Motor neuron (in vitro differentiated cells): ENCODE measurements at regions not wholly inside any gene's neighbourhood (a gene's known extent, or its start where the extent isn't known, plus 50 kb on each side); places are given as distances from the start of the nearest gene placed in this dataset.
A peak's percentile ranks its signal among the peaks of the same experiment; 100 is the strongest.

ENCODE experiments used
- ATAC-seq, 8 experiments: fragments of 200-7000 bp; cut with Tn5 transposase; replicated peaks in 6 of 8; 2 replicates each; pipeline ENCODE4 v1.8.0; 2021; ENCODE audit warnings: mild to moderate bottlenecking in 8 of 8, moderate library complexity in 8 of 8
- H3K27ac ChIP-seq, 2 donors: fragments of 250-450 bp; sonication (Bioruptor Pico); 2 replicates each; pipeline ENCODE4 v1.9.0; 2021; ENCODE audit warnings: antibody characterized with exemption in 2 of 2, mild to moderate bottlenecking in 2 of 2, moderate library complexity in 1 of 2
- H3K4me1 ChIP-seq, 2 donors: fragments of 250-450 bp; sonication (Bioruptor Pico); replicated peaks in 1 of 2; 2 replicates each; pipeline ENCODE4 v1.6.1; 2021; ENCODE audit warnings: antibody characterized with exemption in 2 of 2, mild to moderate bottlenecking in 2 of 2, moderate library complexity in 1 of 2
- H3K4me3 ChIP-seq, 5 donors: fragments of 250-450 bp; sonication (Bioruptor Pico); 2 replicates each; pipeline ENCODE4 v1.9.0; 2021; ENCODE audit warnings: antibody characterized with exemption in 5 of 5, mild to moderate bottlenecking in 5 of 5, moderate library complexity in 4 of 5
- WGBS, 10 experiments: fragments of 450-650 bp; shearing (Covaris generic); methylation state at CpG; one replicate each; pipeline ENCODE4 v1.0.0; 2022; 5-methylcytosine and 5-hydroxymethylcytosine counted together
- in situ Hi-C, 9 experiments: fragments of 400-800 bp; cut with MboI; loops; one replicate each; pipeline ENCODE4 v1.15.0; 2021; ENCODE audit warnings: low sequenced_read_pairs in 9 of 9, low pct_unique_long_range_greater_than_20kb in 2 of 9; ENCODE audit not compliant: unreplicated experiment in 9 of 9

GRCh38 chr4:37126051-37126450 is 118.5 kb upstream of the NWD2 start:
- no peak for ATAC-seq
- no peak overlapping the region for H3K4me3 ChIP-seq
- no peaks in the 10 kb centered on the region for H3K4me1 ChIP-seq
- no peak overlapping the region for H3K27ac ChIP-seq
- in situ Hi-C loops: no loop called here

DNA sequence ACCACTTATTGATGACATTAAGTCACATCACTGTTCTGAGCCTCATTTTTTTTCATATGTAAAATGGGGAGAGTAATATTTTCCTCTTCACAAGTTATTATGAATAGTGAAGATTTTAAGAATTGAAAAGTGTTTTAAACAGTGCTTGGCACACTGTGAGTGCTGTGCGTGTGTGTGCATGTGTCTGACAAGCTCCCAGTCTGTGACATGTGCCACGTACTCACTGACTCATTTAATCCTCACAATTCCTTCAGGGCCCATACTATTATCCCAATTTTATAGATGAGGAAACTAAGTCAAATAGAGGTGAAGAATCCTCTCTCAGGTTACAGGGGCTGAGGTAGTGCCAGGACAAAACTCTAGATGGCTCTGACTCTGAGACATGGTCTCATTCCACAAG is 114.1 kb upstream of the NWD2 start:
- no peak for ATAC-seq
- H3K4me3 ChIP-seq: no peak overlapping the region
- H3K4me1 ChIP-seq: peaks cover 0 to 3% of the 10 kb centered on the region in 2 donors
- H3K27ac ChIP-seq: no peak overlapping the region
- 20 to 100% (median 69%) methylated on average over 1 to 2 of the region's 2 CpGs; no CpG with 5 or more reads in 3 of the 10 experiments for WGBS, 10 experiments
- in situ Hi-C loops: no loop called here

DNA sequence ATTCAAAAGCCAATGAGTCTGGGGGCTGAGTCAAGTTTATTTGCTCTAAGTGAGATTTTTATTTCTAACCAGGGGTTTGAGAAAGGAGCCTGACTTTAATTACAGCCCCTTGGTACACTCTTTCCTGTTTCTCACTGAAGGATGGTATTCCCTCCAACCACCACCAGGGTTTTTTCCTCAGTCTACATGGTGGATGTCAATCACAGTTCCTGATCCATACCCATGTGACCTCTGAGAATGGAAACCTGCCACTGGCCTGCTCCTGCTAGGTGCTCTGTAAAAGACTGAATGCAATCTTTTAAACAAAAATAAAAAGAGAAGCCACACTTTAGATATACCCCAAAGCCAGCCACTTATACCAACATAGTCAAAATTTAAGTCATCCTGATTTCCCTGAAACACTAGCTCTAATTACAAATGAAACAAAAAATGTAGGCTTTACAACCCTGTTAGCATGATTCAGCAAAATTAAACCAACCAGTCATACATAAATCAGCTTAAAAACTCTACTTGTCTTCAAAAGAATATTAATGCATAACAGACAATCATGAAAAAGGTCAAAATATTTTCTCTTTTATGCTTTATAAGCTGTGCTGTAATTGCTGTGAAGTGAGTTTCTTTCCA is 112.1 kb upstream of the NWD2 start:
- Histone ChIP-seq H3K27ac (no peak overlapping the region), H3K4me1 (peaks cover 0 to 4% of the 10 kb centered on the region in 2 donors), H3K4me3 (no peak overlapping the region)
- in situ Hi-C loops: no loop called here
- no peak for ATAC-seq

- H3K4me1 ChIP-seq: peaks cover 0 to 9% of the 10 kb centered on the region in 2 donors
- H3K4me3 ChIP-seq: no peak overlapping the region
- in situ Hi-C loops: no loop called here
- ATAC-seq: peak in 6 of 8 experiments; percentile 33 to 77 (median 50)
- WGBS, 10 experiments: 0 to 100% (median 57%) methylated on average over 1 of the region's 1 CpG; no CpG with 5 or more reads in 2 of the 10 experiments
- no peak overlapping the region for H3K27ac ChIP-seq
These were observed 111.6 kb upstream of the NWD2 start for GRCh38 chr4:37132975-37133360.

GRCh38 chr4:37138019-37138653 is 106.4 kb upstream of the NWD2 start:
- no peak overlapping the region for H3K4me3 ChIP-seq
- peak in 1 of 8 experiments; percentile 3 for ATAC-seq
- peaks cover 0 to 34% of the 10 kb centered on the region in 2 donors for H3K4me1 ChIP-seq
- H3K27ac ChIP-seq: peak overlapping the region in 1 of 2 donors; percentile 9
- WGBS, 10 experiments: 0 to 68% (median 50%) methylated on average over 1 to 2 of the region's 2 CpGs; no CpG with 5 or more reads in 3 of the 10 experiments
- in situ Hi-C loops: no loop called here

DNA sequence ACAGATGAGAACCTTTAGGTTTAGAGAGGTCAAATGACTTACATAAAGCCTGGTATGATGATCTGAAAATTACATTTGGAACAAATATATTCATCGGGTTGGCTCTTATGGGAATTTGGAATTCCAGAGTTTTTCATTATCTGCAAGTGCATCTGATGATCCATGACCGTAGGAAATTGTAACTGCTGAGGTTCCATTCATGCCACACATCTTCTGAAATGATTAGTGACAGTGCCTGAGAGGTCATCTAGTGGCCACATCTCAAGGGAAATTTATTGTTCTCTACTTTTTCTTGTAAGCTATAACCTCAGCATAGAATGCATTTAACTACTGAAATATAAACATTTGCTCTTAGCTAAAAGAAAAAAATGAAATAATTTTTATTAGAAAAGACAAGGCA is 105.8 kb upstream of the NWD2 start:
- in situ Hi-C loops: no loop called here
- Histone ChIP-seq H3K4me1 (peaks cover 0 to 34% of the 10 kb centered on the region in 2 donors), H3K27ac (peak overlapping the region in 1 of 2 donors; percentile 32), H3K4me3 (no peak overlapping the region)
- ATAC-seq: peak in 4 of 8 experiments; percentile 60 to 84 (median 78)
- 0 to 77% (median 47%) methylated on average over 1 to 2 of the region's 2 CpGs; no CpG with 5 or more reads in 3 of the 10 experiments for WGBS, 10 experiments

- WGBS, 10 experiments: 0 to 100% (median 70%) methylated on average over 1 of the region's 1 CpG; no CpG with 5 or more reads in 1 of the 10 experiments
- no peak overlapping the region for H3K4me3 ChIP-seq
- H3K27ac ChIP-seq: no peak overlapping the region
- ATAC-seq: peak in 2 of 8 experiments; percentile 12 to 61
- H3K4me1 ChIP-seq: peaks cover 0 to 34% of the 10 kb centered on the region in 2 donors
- in situ Hi-C loops: no loop called here
These were observed 104.6 kb upstream of the NWD2 start for GRCh38 chr4:37139987-37140386.

- 0 to 83% (median 40%) methylated on average over 1 to 2 of the region's 2 CpGs; no CpG with 5 or more reads in 4 of the 10 experiments for WGBS, 10 experiments
- Histone ChIP-seq H3K4me3 (no peak overlapping the region), H3K4me1 (no peaks in the 10 kb centered on the region), H3K27ac (no peak overlapping the region)
- in situ Hi-C loops: no loop called here
- ATAC-seq: no peak
These were observed 98.3 kb upstream of the NWD2 start for GRCh38 chr4:37146260-37146659.

GRCh38 chr4:37157476-37158167 is 86.9 kb upstream of the NWD2 start:
- Histone ChIP-seq H3K4me3 (no peak overlapping the region), H3K4me1 (peaks cover 0 to 2% of the 10 kb centered on the region in 2 donors), H3K27ac (no peak overlapping the region)
- in situ Hi-C loops: no loop called here
- WGBS, 10 experiments: 0 to 100% (median 96%) methylated on average over 1 to 2 of the region's 2 CpGs; no CpG with 5 or more reads in 2 of the 10 experiments
- ATAC-seq: peak in 7 of 8 experiments; percentile 11 to 82 (median 78)

DNA sequence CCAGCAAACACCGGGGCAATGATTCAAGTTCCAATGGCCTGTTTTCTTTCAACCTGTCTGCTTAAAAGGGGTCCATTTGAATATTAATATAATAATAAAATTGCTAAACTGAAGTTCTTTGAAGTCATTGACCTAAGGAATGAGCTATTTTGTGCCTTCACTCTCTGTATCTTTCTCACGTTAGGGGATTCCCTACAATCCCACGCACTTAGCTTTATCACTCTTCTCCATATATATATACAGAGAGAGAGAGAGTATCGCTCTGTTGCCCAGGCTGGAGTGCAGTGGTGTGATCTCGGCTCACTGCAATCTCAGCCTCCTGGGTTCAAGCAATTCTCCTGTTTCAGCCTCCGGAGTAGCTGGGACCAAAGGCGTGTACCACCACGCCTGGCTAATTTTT is 83.9 kb upstream of the NWD2 start:
- no peak overlapping the region for H3K27ac ChIP-seq
- 9 to 100% (median 64%) methylated on average over 1 to 8 of the region's 8 CpGs; no CpG with 5 or more reads in 2 of the 10 experiments for WGBS, 10 experiments
- no peak for ATAC-seq

DNA sequence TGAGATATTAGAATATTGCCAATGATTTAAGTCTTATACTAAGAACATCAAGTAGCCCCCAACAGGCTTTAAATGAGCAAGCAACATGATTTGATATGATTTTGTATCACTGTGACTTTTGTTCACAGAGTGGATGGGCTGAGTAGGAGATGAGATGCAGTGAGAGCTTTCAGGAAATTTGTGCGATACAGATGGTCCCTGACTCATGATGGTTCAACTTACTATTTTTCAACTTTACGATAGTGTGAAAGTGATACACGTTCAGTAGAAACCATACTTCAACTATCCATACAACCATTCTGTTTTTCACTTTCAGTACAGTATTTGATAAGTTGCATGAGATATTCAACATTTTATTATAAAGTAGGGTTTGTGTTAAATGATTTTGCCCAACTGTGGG is 78.7 kb upstream of the NWD2 start:
- H3K27ac ChIP-seq: no peak overlapping the region
- H3K4me3 ChIP-seq: no peak overlapping the region
- in situ Hi-C loops: no loop called here
- H3K4me1 ChIP-seq: no peaks in the 10 kb centered on the region
- WGBS, 10 experiments: 0 to 96% (median 46%) methylated on average over 1 to 3 of the region's 3 CpGs; no CpG with 5 or more reads in 3 of the 10 experiments
- ATAC-seq: no peak

More for the DNA sequence above, 83.9 kb upstream of the NWD2 start:
- in situ Hi-C loops: no loop called here
- peaks cover 0 to 2% of the 10 kb centered on the region in 2 donors for H3K4me1 ChIP-seq
- H3K4me3 ChIP-seq: no peak overlapping the region

- WGBS, 10 experiments: 0 to 100% (median 80%) methylated on average over 1 to 5 of the region's 5 CpGs
- in situ Hi-C loops: no loop called here
- peaks cover 0 to 10% of the 10 kb centered on the region in 2 donors for H3K4me1 ChIP-seq
- no peak overlapping the region for H3K27ac ChIP-seq
- no peak overlapping the region for H3K4me3 ChIP-seq
- ATAC-seq: no peak
These were observed 74.6 kb upstream of the NWD2 start for GRCh38 chr4:37169956-37170355.

- Histone ChIP-seq H3K4me1 (no peaks in the 10 kb centered on the region), H3K4me3 (no peak overlapping the region), H3K27ac (no peak overlapping the region)
- in situ Hi-C loops: no loop called here
- 22 to 86% (median 71%) methylated on average over 2 to 9 of the region's 10 CpGs for WGBS, 10 experiments
- no peak for ATAC-seq
These were observed 56.4 kb upstream of the NWD2 start for GRCh38 chr4:37188100-37188499.
